Stimulated activated CD8-positive, alpha-beta memory T cell treated with anti-CD3 and anti-CD28 coated beads, Interleukin-12 subunit alpha, Interleukin-12 subunit beta, amount 100 ng/mL, for 24 hours (primary cell): ENCODE measurements at regions not wholly inside any gene's neighbourhood (a gene's known extent, or its start where the extent isn't known, plus 50 kb on each side); places are given as distances from the start of the nearest gene placed in this dataset.

ENCODE experiments used
- DNase-seq: peaks from one replicate; pipeline ENCODE4 v3.0.0-alpha.2; 2020; ENCODE audit errors: extremely low read depth

DNA sequence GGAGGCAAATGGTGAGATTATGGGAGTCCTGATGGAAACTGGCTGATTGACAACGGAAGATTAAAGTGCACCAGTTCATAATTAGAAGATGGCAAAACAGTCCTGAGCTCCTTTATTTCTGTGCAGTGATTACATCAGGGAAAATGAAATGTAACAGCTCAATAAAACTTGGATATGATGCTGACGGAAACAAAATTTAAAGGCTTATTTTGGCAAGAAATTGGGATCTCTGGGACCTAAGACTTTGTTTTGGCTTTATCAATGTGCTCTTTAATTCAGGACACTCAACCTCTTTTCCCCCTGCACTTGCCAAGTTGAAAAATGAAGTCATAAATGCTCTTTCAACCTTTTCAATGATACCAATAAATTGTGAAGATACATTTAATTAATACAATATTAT, 226.8 kb downstream of the C6orf118 start:
- no peak for DNase-seq

DNA sequence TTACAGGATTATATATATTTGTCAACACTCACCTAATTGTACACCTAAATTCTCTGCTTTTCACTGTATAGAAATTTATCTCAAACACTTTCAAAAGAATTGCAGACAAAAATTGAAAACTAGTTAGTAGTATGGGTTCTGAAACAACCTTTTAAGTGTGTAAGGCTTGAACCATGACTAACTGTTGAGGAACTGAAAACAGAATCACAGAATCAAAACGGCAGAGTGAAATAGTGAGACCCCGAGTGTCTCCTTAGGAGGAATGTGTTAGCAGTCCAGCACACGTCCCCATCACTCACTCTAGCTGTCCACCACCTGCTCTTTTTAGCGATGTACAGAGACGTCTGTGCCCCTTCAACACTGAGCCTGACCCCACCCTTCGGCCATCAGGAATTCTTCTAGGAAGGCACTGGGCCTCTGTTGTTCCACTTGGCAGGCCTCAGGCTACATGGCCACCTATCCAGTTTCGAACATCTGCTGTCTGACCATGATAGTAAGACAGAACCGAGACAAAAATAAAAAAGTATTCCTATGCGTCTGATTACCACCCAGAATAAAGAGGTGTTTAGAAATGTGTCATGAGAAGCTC, 227.4 kb downstream of the C6orf118 start:
- DNase-seq: no peak

GRCh38 chr6:165077876-165078275, 231.5 kb downstream of the C6orf118 start:
- DNase-seq: no peak

GRCh38 chr6:165071906-165072305, 237.5 kb downstream of the C6orf118 start:
- DNase-seq: no peak

GRCh38 chr6:165060720-165061119, 248.7 kb downstream of the C6orf118 start:
- no peak for DNase-seq

GRCh38 chr6:165059032-165059431, 250.4 kb downstream of the C6orf118 start:
- DNase-seq: no peak

DNA sequence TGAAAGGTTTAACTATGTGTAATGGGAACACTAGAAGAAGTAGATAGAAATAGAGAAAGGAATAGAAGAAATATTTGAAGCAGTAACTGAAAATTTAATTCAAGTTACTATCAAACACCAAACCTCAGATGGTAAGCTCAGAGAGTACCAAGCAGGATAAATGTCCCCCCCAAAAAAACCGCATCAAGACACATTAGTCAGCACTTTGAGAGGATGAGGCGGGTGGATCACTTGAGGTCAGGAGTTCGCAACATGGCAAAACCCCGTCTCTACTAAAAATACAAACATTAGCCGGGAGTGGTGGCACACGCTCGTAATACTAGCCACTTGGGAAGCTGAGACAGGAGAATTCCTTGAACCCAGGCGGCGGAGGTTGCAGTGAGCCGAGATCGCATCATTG, 253.1 kb downstream of the C6orf118 start:
- DNase-seq: no peak

DNA sequence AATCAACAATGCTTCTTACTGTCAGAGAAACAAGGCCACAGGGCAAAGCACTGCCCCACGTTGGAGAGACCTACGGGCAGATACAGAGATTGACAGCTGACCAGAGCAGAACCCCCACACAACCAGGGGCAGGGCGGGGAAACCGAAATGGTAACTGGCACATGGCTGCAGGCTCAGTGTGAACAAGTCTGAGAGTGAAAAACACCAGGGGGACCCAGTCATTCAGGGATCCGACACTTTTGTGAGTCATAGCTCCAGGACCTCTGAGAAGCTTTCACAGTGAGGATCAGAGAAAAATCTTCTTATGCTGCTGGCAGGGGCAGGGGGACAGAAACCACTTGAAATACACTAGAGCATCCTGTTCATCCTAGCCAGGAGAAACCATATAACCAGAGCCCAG, 254.2 kb downstream of the C6orf118 start:
- DNase-seq: no peak

GRCh38 chr6:165052561-165053480, 256.6 kb downstream of the C6orf118 start:
- DNase-seq: no peak

GRCh38 chr6:165049362-165049761, 260.0 kb downstream of the C6orf118 start:
- DNase-seq: no peak

GRCh38 chr6:165047952-165048351, 261.5 kb downstream of the C6orf118 start:
- DNase-seq: no peak

- no peak for DNase-seq
Observed at GRCh38 chr6:165045631-165046030, 263.8 kb downstream of the C6orf118 start.

- no peak for DNase-seq
Observed at GRCh38 chr6:165042912-165043311, 266.5 kb downstream of the C6orf118 start.

GRCh38 chr6:165040440-165040839, 269.0 kb downstream of the C6orf118 start:
- DNase-seq: no peak

GRCh38 chr6:165034271-165034741, 275.1 kb downstream of the C6orf118 start:
- DNase-seq: no peak

DNA sequence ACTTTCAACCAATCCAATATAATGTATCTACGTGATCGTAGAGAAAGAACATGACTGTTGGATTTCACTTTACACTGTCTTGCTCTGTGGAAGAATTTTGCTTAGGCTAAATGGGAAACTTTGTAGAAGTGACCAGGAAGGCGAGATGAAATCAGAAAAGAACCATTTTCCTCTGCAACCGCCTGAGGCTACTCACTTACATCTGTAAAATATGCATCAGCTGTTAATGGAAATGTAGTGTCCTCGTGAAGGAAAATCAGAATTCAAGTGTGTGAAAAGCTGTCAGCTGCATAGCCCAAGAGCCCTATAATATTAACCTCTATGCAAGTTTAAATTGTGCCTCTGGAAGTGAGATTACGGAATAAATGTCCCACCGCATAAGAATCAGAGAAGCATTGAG, 277.9 kb downstream of the C6orf118 start:
- DNase-seq: no peak

GRCh38 chr6:165025040-165025439, 284.4 kb downstream of the C6orf118 start:
- DNase-seq: no peak

- DNase-seq: no peak
Observed at GRCh38 chr6:165019681-165020080, 289.7 kb downstream of the C6orf118 start.

DNA sequence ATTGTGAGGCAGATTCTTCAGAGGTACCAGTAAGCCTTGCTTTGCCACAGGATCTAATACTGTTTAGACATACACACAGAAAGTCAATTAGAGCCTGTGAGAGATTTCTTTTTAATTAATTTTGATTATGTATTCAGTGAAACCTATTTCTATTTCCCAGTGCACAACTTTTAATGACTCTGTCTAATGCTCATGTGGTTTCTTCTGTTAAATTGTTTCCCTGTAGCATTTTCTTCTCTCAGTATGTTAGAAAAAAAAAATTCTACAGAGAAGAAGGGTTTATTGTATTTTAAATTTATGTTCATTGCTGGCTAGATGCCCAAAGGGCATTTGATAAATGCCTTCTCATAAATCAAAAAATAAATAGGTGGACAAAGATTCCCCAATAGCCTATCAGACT, 293.7 kb downstream of the C6orf118 start:
- no peak for DNase-seq

- DNase-seq: no peak
Observed at GRCh38 chr6:165013701-165014100, 295.7 kb downstream of the C6orf118 start.

- DNase-seq: no peak
Observed at GRCh38 chr6:165012183-165012582, 297.2 kb downstream of the C6orf118 start.

GRCh38 chr6:165010556-165011535, 298.6 kb downstream of the C6orf118 start:
- DNase-seq: no peak
